ENCODE measurements at regions not wholly inside any gene's neighbourhood (a gene's known extent, or its start where the extent isn't known, plus 50 kb on each side); places are given as distances from the start of the nearest gene placed in this dataset.

DNA sequence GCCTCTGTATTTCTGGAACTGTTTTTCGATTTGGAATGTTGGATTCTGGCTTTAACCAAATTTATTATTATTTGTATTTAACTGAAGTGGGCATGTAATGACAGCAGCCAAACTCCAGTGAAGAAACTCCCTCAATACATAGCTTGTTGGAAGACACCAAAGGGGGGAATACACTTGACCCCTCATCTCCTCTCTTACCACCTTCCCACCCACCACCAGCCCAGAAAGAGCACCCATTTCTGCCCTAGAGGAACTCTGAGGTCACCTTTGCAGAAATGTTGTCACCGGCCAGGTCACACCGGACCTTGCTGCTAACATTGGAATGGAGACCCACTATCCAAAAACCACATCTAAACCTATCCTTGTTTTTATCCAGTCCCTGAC is 58.6 kb upstream of the CA12 start:
- DNase-seq (ENCODE audit: low spot score in 2 of 2, unreplicated experiment in 2 of 2), result no peak
- Mint-ChIP-seq H3K9me3 (no peaks in the 10 kb centered on the region), H3K4me3 (no peak overlapping the region), H3K27ac (no peak overlapping the region), H3K36me3 (no peaks in the 10 kb centered on the region), H3K27me3 (ENCODE audit: low read depth) (peaks cover 3% of the 10 kb centered on the region), H3K4me1 (peaks cover 26% of the 10 kb centered on the region)
- TF ChIP-seq, protein P1, sequence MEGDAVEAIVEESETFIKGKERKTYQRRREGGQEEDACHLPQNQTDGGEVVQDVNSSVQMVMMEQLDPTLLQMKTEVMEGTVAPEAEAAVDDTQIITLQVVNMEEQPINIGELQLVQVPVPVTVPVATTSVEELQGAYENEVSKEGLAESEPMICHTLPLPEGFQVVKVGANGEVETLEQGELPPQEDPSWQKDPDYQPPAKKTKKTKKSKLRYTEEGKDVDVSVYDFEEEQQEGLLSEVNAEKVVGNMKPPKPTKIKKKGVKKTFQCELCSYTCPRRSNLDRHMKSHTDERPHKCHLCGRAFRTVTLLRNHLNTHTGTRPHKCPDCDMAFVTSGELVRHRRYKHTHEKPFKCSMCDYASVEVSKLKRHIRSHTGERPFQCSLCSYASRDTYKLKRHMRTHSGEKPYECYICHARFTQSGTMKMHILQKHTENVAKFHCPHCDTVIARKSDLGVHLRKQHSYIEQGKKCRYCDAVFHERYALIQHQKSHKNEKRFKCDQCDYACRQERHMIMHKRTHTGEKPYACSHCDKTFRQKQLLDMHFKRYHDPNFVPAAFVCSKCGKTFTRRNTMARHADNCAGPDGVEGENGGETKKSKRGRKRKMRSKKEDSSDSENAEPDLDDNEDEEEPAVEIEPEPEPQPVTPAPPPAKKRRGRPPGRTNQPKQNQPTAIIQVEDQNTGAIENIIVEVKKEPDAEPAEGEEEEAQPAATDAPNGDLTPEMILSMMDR (IDR thresholded peaks at IDR 0.05; ENCODE audit: unreplicated experiment), result no peak

DNA sequence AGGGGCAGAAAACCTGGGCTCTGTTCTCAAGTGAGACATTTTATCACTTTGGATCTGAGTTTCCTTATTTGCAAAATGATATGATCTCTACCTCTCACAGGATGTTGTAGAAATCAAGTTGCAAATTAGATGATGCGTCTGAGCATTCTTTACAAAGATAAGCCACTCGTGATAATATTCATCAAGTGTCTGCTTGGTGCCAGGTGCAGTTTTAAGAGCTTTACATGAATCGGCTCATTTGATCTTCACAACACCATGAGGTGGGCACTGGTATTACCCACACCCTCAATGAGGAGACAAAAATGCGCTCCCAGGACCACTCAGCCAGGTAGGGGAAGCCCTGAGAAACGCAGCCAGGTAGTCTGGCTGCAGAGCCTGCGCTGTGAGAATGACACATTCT is 59.1 kb upstream of the CA12 start:
- Mint-ChIP-seq H3K4me3 (no peak overlapping the region), H3K36me3 (no peaks in the 10 kb centered on the region)
- TF ChIP-seq, protein P1 (IDR thresholded peaks at IDR 0.05; ENCODE audit: unreplicated experiment), result no peak

DNA sequence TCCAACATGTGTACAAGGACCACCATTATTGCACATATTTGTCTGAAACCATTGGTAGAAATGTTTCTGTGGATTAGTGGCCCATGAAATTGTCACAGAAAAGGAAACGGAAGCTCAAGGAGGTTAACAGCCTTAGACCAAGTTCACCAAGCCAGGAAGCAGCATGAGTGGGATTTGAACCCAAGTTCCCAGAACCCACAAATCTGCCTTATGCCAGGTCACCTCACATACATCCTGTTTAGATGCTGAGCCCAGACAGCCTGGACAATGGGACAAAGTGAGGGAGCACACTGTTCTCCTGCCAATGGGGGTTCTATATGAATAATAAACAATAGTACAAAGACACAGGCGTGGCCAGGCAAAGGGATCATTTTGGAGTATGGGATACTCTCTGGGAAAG is 59.6 kb upstream of the CA12 start:
- Mint-ChIP-seq H3K27me3 (ENCODE audit: low read depth) (peaks cover 3% of the 10 kb centered on the region), H3K27ac (no peak overlapping the region), H3K9me3 (no peaks in the 10 kb centered on the region), H3K4me1 (peaks cover 16% of the 10 kb centered on the region), H3K36me3 (no peaks in the 10 kb centered on the region), H3K4me3 (no peak overlapping the region)
- TF ChIP-seq, protein P1 (IDR thresholded peaks at IDR 0.05; ENCODE audit: unreplicated experiment), result no peak
- no peak for DNase-seq (ENCODE audit: low spot score in 2 of 2, unreplicated experiment in 2 of 2)

More for the DNA sequence above, 59.1 kb upstream of the CA12 start:
- peaks cover 21% of the 10 kb centered on the region for H3K4me1 Mint-ChIP-seq
- no peaks in the 10 kb centered on the region for H3K9me3 Mint-ChIP-seq
- peaks cover 3% of the 10 kb centered on the region for H3K27me3 Mint-ChIP-seq (ENCODE audit: low read depth)
- no peak for DNase-seq (ENCODE audit: low spot score in 2 of 2, unreplicated experiment in 2 of 2)
- H3K27ac Mint-ChIP-seq, result no peak overlapping the region

DNA sequence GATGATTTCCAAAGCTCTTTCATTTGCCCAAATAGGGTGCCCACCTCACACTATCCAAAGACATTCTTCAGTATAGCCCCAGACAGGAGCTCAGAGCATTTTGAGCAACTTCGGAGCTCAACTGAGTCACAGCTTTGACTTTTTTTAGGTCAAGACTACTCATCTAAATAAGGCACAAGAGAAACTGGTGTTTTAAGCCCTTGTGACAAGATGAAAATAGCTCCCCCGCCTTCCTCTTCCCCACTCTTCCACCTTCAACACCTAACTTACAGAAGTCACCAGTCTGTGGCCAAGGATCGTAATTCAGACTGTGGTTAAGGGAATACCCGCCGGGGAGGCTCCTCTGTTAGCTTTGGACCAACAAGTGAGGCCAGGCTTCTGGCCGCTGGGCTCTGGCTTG is 60.4 kb upstream of the CA12 start:
- no peaks in the 10 kb centered on the region for H3K36me3 Mint-ChIP-seq
- DNase-seq (ENCODE audit: low spot score in 2 of 2, unreplicated experiment in 2 of 2), result no peak
- H3K4me1 Mint-ChIP-seq, result peaks cover 8% of the 10 kb centered on the region
- TF ChIP-seq, protein P1 (IDR thresholded peaks at IDR 0.05; ENCODE audit: unreplicated experiment), result no peak
- H3K4me3 Mint-ChIP-seq, result no peak overlapping the region
- peaks cover 3% of the 10 kb centered on the region for H3K27me3 Mint-ChIP-seq (ENCODE audit: low read depth)
- H3K9me3 Mint-ChIP-seq, result no peaks in the 10 kb centered on the region
- H3K27ac Mint-ChIP-seq, result no peak overlapping the region

DNA sequence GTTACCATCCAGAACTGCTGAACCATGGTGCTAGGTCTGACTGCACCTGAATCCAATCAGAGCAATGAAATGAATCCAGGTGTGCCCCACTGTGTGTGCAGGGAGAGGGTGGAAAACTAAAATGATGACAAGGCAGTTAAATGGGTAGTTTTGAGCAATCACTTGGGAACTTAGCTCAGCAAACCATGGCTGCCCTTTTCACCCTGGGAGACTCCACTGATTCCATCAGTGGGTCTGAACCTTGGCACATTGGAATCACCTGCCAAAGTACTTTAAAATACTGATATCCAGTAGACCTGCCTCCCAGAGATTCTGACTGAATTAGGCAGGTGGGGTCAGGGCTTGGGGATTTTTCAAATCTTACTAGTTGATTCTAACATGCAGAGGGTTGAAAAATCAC is 59.8 kb upstream of the USP3 start:
- DNase-seq (ENCODE audit: low spot score in 2 of 2, unreplicated experiment in 2 of 2), result no peak
- H3K36me3 Mint-ChIP-seq, result no peaks in the 10 kb centered on the region
- H3K27ac Mint-ChIP-seq, result no peak overlapping the region
- H3K9me3 Mint-ChIP-seq, result no peaks in the 10 kb centered on the region
- H3K4me1 Mint-ChIP-seq, result peaks cover 9% of the 10 kb centered on the region
- peaks cover 3% of the 10 kb centered on the region for H3K27me3 Mint-ChIP-seq (ENCODE audit: low read depth)
- TF ChIP-seq, protein P1 (IDR thresholded peaks at IDR 0.05; ENCODE audit: unreplicated experiment), result no peak
- no peak overlapping the region for H3K4me3 Mint-ChIP-seq

DNA sequence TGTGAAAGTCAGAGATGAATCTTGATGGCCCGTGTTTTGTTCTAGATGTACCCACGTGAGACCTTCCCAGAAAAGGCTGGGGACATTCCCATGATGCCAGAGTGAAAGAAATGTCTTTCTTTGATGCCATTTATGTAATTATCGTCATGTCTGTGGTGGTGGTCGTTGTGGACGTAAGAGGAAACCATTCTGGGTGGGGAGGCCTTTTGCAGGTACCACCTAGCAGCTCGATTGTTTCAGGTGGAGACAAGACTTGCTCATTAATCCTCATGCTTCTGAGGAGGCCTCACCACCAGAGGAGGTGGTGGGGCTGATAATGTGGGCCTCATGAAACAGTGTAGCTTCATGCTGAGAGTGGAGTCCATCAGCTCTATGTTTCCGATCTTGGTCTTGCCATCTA is 58.1 kb upstream of the USP3 start:
- no peaks in the 10 kb centered on the region for H3K9me3 Mint-ChIP-seq
- H3K27me3 Mint-ChIP-seq (ENCODE audit: low read depth), result no peaks in the 10 kb centered on the region
- H3K27ac Mint-ChIP-seq, result no peak overlapping the region

More for the DNA sequence above, 58.1 kb upstream of the USP3 start:
- H3K4me1 Mint-ChIP-seq, result peaks cover 18% of the 10 kb centered on the region
- no peaks in the 10 kb centered on the region for H3K36me3 Mint-ChIP-seq
- TF ChIP-seq, protein P1 (IDR thresholded peaks at IDR 0.05; ENCODE audit: unreplicated experiment), result no peak
- H3K4me3 Mint-ChIP-seq, result no peak overlapping the region
- DNase-seq (ENCODE audit: low spot score in 2 of 2, unreplicated experiment in 2 of 2), result no peak
